ENCODE measurements at regions not wholly inside any gene's neighbourhood (a gene's known extent, or its start where the extent isn't known, plus 50 kb on each side); places are given as distances from the start of the nearest gene placed in this dataset.

- Histone ChIP-seq H3K27me3 (peaks cover 66% of the 10 kb centered on the region), H3K36me3 (no peaks in the 10 kb centered on the region), H3K9me3 (no peaks in the 10 kb centered on the region), H3K4me1 (peaks cover 0 to 6% (median 0%) of the 10 kb centered on the region in 4 donors), H3K27ac (no peak overlapping the region), H3K4me3 (no peak overlapping the region)
- intact Hi-C loops (cut with DNase I; ENCODE audit: low total_unique reads) (no loop called here), in situ Hi-C loops (cut with MboI; ENCODE audit: low pct_ligation_motif_present in 1 of 4, low pct_unique_long_range_greater_than_20kb in 1 of 4, low sequenced_read_pairs in 3 of 4) (loop anchor here in 3 of 4 donors (5.0 to 25.0 kb wide), 4 partner anchors 466 to 744 kb away; no protein-coding TSS in a partner anchor)
- no peak for TF ChIP-seq EP300 (IDR thresholded peaks at IDR 0.05; ENCODE audit: low read depth)
- no peak for TF ChIP-seq CTCF (IDR thresholded peaks at IDR 0.05)
- no peak for TF ChIP-seq POLR2A (IDR thresholded peaks at IDR 0.05)
- no peak for TF ChIP-seq POLR2AphosphoS5 (IDR thresholded peaks at IDR 0.05)
- DNase-seq = no peak
Measured at GRCh38 chr6:27081188-27081587, 166.3 kb upstream of the PRSS16 start.

GRCh38 chr6:27081931-27082330 is 165.6 kb upstream of the PRSS16 start:
- Histone ChIP-seq H3K36me3 (no peaks in the 10 kb centered on the region), H3K4me1 (peaks cover 0 to 6% (median 0%) of the 10 kb centered on the region in 4 donors), H3K9me3 (no peaks in the 10 kb centered on the region), H3K27me3 (peaks cover 61% of the 10 kb centered on the region), H3K27ac (no peak overlapping the region), H3K4me3 (no peak overlapping the region)
- intact Hi-C loops (cut with DNase I; ENCODE audit: low total_unique reads) = no loop called here
- no peak for TF ChIP-seq CTCF (IDR thresholded peaks at IDR 0.05)
- no peak for TF ChIP-seq EP300 (IDR thresholded peaks at IDR 0.05; ENCODE audit: low read depth)
- no peak for TF ChIP-seq POLR2A (IDR thresholded peaks at IDR 0.05)
- 50% methylated on average over 2 of the region's 2 CpGs; no CpG with 5 or more reads in 1 of the 2 donors for WGBS, 2 donors (ENCODE audit: low coverage in 1 of 2)
- no peak for DNase-seq
- in situ Hi-C loops (cut with MboI; ENCODE audit: low pct_ligation_motif_present in 1 of 4, low pct_unique_long_range_greater_than_20kb in 1 of 4, low sequenced_read_pairs in 3 of 4) = loop anchor here in 3 of 4 donors (5.0 to 25.0 kb wide), 4 partner anchors 467 to 745 kb away; no protein-coding TSS in a partner anchor

- TF ChIP-seq POLR2A (IDR thresholded peaks at IDR 0.05) (no peak), EP300 (IDR thresholded peaks at IDR 0.05; ENCODE audit: low read depth) (no peak), CTCF (IDR thresholded peaks at IDR 0.05) (no peak), POLR2AphosphoS5 (IDR thresholded peaks at IDR 0.05) (no peak)
- Histone ChIP-seq H3K4me1 (no peaks in the 10 kb centered on the region), H3K27ac (no peak overlapping the region), H3K27me3 (peaks cover 65% of the 10 kb centered on the region), H3K9me3 (no peaks in the 10 kb centered on the region), H3K36me3 (no peaks in the 10 kb centered on the region), H3K4me3 (no peak overlapping the region)
- no peak for DNase-seq
- intact Hi-C loops (cut with DNase I; ENCODE audit: low total_unique reads) = no loop called here
- in situ Hi-C loops (cut with MboI; ENCODE audit: low pct_ligation_motif_present in 1 of 4, low pct_unique_long_range_greater_than_20kb in 1 of 4, low sequenced_read_pairs in 3 of 4) = loop anchor here in 2 of 4 donors (10.0 to 25.0 kb wide), 3 partner anchors 473 to 751 kb away; no protein-coding TSS in a partner anchor
Measured at GRCh38 chr6:27088068-27088467, 159.4 kb upstream of the PRSS16 start.

GRCh38 chr6:27091661-27092315 is 155.7 kb upstream of the PRSS16 start:
- in situ Hi-C loops (cut with MboI; ENCODE audit: low pct_ligation_motif_present in 1 of 4, low pct_unique_long_range_greater_than_20kb in 1 of 4, low sequenced_read_pairs in 3 of 4) (loop anchor here in 1 of 4 donors (25.0 kb wide), 1 partner anchor 754 kb away; no protein-coding TSS in a partner anchor), intact Hi-C loops (cut with DNase I; ENCODE audit: low total_unique reads) (no loop called here)
- TF ChIP-seq CTCF (IDR thresholded peaks at IDR 0.05) = no peak
- TF ChIP-seq POLR2AphosphoS5 (IDR thresholded peaks at IDR 0.05) = no peak
- no peak for TF ChIP-seq EP300 (IDR thresholded peaks at IDR 0.05; ENCODE audit: low read depth)
- no peak for TF ChIP-seq POLR2A (IDR thresholded peaks at IDR 0.05)
- WGBS, 2 donors (ENCODE audit: low coverage in 1 of 2) = 2 to 3% methylated on average over 11 to 27 of the region's 27 CpGs
- Histone ChIP-seq H3K9me3 (no peaks in the 10 kb centered on the region), H3K27me3 (peaks cover 78% of the 10 kb centered on the region), H3K36me3 (no peaks in the 10 kb centered on the region), H3K27ac (no peak overlapping the region), H3K4me1 (peaks cover 0 to 4% (median 3%) of the 10 kb centered on the region in 4 donors), H3K4me3 (no peak overlapping the region)
- DNase-seq = no peak

Measured in transverse colon (tissue), 4 donors.